ENCODE measurements at regions not wholly inside any gene's neighbourhood (a gene's known extent, or its start where the extent isn't known, plus 50 kb on each side); places are given as distances from the start of the nearest gene placed in this dataset.

DNA sequence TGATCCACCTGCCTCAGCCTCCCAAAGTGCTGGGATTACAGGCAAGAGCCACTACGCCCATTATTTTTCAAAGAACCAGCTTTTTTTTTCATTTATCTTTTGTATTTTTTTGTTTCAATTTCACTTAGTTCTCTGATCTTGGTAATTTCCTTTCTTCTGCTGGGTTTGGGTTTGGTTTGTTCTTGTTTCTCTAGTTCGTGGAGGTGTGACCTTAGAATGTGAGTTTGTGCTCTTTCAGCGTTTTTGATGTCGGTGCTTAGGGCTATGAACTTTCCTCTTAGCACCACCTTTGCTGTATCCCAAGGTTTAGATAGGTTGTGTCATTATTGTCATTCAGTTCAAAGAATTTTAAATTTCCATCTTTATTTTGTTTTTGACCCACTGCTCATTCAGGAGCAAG, 86.7 kb upstream of the MSTN start:
- TF ChIP-seq CTCF (conservative IDR thresholded peaks at IDR 0.05) = no peak
- no peak for TF ChIP-seq EZH2 (IDR thresholded peaks at IDR 0.05; ENCODE audit: low read depth)

Measured in PC-9 (cell line).